ENCODE measurements at regions not wholly inside any gene's neighbourhood (a gene's known extent, or its start where the extent isn't known, plus 50 kb on each side); places are given as distances from the start of the nearest gene placed in this dataset.

DNA sequence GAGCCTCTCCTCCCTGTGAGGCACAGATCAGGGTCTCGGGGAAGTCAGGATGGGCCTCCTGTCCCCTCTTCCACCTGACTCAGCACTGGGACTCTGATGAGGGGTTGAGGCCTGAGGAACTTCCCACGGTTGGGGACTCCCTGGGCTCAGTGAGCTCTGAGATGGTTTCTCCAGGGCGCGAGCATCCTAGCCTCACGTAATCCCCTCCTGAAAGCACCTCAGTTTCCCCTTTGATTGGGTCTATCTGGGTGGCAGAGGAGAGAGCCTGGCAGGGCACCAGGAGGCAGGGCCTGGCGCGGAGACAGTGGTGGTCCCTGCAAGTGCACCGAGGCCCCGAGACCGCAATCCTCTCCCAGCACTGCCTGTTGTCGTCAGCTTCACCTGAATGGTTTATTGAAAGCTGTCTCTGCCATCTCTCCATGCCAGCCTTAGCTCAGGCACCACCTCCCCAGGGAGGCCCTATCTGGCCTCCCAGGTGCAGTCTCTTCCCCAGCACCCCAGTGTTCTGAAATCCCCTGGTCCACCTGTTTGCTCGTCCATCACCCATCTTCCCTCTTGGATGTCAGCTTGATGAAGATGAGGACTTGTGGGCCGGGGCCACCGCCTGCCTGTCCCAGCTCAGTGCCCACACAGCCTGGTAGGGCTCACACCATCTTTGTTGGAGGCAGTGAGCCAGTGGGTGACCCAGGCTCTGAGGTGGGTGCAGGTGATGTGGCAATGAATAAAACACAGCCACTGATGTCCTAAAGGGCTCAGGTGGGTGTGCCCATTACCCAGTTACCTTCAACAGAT lies 52.2 kb upstream of the PCSK6 start:
- no peak overlapping the region for H3K4me3 Mint-ChIP-seq
- no peaks in the 10 kb centered on the region for H3K27me3 Mint-ChIP-seq (ENCODE audit: low read depth)
- DNase-seq (ENCODE audit: low spot score) (no peak), ATAC-seq (no peak)
- no peaks in the 10 kb centered on the region for H3K9me3 Mint-ChIP-seq
- H3K27ac Mint-ChIP-seq = no peak overlapping the region
- ChIA-PET POLR2A (no interaction called here), CTCF (interaction anchor here (0.5 kb wide), 1 partner anchor 253 kb away, joined by 3 read pairs; no protein-coding TSS in a partner anchor)
- no peaks in the 10 kb centered on the region for H3K36me3 Mint-ChIP-seq
- H3K4me1 Mint-ChIP-seq = no peaks in the 10 kb centered on the region
- TF ChIP-seq, protein P1, sequence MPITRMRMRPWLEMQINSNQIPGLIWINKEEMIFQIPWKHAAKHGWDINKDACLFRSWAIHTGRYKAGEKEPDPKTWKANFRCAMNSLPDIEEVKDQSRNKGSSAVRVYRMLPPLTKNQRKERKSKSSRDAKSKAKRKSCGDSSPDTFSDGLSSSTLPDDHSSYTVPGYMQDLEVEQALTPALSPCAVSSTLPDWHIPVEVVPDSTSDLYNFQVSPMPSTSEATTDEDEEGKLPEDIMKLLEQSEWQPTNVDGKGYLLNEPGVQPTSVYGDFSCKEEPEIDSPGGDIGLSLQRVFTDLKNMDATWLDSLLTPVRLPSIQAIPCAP (CRISPR knock-in tag; IDR thresholded peaks at IDR 0.05) = no peak
- TF ChIP-seq SMAD3 (CRISPR knock-in tag; IDR thresholded peaks at IDR 0.05; ENCODE audit: borderline replicate concordance) = no peak
- TF ChIP-seq ATF6 (CRISPR knock-in tag; IDR thresholded peaks at IDR 0.05) = no peak
- TF ChIP-seq E2F5 (CRISPR knock-in tag; IDR thresholded peaks at IDR 0.05) = no peak
- TF ChIP-seq SP1 (CRISPR knock-in tag; conservative IDR thresholded peaks at IDR 0.05) = no peak
- TF ChIP-seq, protein P2, sequence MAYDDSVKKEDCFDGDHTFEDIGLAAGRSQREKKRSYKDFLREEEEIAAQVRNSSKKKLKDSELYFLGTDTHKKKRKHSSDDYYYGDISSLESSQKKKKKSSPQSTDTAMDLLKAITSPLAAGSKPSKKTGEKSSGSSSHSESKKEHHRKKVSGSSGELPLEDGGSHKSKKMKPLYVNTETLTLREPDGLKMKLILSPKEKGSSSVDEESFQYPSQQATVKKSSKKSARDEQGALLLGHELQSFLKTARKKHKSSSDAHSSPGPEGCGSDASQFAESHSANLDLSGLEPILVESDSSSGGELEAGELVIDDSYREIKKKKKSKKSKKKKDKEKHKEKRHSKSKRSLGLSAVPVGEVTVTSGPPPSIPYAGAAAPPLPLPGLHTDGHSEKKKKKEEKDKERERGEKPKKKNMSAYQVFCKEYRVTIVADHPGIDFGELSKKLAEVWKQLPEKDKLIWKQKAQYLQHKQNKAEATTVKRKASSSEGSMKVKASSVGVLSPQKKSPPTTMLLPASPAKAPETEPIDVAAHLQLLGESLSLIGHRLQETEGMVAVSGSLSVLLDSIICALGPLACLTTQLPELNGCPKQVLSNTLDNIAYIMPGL (CRISPR knock-in tag; IDR thresholded peaks at IDR 0.05) = no peak
- no peak for TF ChIP-seq ELF4 (CRISPR knock-in tag; IDR thresholded peaks at IDR 0.05; ENCODE audit: low read depth)
- TF ChIP-seq RORB (CRISPR knock-in tag; IDR thresholded peaks at IDR 0.05) = no peak
- TF ChIP-seq HMGA2 (CRISPR knock-in tag; IDR thresholded peaks at IDR 0.05) = no peak
- no peak for TF ChIP-seq ATF3 (CRISPR knock-in tag; conservative IDR thresholded peaks at IDR 0.05)
- no peak for TF ChIP-seq SOX15 (CRISPR knock-in tag; IDR thresholded peaks at IDR 0.05)
- TF ChIP-seq NFE2L1 (CRISPR knock-in tag; IDR thresholded peaks at IDR 0.05) = no peak
- TF ChIP-seq TEAD1 (CRISPR knock-in tag; IDR thresholded peaks at IDR 0.05) = no peak
- TF ChIP-seq, protein P3, sequence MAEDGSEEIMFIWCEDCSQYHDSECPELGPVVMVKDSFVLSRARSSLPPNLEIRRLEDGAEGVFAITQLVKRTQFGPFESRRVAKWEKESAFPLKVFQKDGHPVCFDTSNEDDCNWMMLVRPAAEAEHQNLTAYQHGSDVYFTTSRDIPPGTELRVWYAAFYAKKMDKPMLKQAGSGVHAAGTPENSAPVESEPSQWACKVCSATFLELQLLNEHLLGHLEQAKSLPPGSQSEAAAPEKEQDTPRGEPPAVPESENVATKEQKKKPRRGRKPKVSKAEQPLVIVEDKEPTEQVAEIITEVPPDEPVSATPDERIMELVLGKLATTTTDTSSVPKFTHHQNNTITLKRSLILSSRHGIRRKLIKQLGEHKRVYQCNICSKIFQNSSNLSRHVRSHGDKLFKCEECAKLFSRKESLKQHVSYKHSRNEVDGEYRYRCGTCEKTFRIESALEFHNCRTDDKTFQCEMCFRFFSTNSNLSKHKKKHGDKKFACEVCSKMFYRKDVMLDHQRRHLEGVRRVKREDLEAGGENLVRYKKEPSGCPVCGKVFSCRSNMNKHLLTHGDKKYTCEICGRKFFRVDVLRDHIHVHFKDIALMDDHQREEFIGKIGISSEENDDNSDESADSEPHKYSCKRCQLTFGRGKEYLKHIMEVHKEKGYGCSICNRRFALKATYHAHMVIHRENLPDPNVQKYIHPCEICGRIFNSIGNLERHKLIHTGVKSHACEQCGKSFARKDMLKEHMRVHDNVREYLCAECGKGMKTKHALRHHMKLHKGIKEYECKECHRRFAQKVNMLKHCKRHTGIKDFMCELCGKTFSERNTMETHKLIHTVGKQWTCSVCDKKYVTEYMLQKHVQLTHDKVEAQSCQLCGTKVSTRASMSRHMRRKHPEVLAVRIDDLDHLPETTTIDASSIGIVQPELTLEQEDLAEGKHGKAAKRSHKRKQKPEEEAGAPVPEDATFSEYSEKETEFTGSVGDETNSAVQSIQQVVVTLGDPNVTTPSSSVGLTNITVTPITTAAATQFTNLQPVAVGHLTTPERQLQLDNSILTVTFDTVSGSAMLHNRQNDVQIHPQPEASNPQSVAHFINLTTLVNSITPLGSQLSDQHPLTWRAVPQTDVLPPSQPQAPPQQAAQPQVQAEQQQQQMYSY (CRISPR knock-in tag; IDR thresholded peaks at IDR 0.05) = no peak

DNA sequence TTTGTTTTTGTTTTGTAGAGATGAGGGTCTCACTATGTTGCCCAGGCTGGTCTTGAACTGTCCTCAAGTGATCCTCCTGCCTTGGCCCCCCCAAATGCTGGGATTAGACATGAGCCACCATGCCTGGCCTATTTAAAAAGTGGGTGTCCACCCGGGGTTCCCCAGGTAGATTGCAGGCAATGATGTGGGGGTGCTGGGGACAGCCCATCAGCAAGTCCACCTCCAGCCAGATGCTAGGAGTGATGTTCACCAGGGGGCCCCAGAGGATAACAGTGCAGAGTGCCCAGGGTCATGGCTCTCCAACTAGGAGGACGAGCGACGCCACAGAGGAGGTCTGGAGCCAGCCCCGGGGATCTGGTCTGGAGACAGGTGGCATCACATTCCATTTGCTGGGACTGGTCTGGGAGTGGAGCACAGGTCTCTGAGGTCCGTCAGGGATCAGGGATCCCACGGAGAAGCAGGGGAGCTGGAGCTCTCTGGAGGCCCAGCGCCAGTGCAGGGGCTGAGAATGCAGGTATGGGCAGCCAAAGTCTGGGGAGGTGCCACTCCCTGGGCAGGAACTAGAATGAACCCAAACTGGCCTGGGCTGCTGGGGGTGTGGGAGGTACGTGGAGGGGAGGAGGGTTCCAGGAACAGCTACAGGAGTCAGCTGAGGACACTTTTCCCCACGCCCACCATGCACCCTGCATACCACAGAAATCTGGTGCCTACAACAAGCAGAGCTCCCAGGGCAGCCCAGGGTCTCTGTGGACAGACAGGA lies 51.2 kb upstream of the PCSK6 start:
- DNase-seq (ENCODE audit: low spot score) (no peak), ATAC-seq (no peak)
- no peak overlapping the region for H3K27ac Mint-ChIP-seq
- no peaks in the 10 kb centered on the region for H3K36me3 Mint-ChIP-seq
- no peaks in the 10 kb centered on the region for H3K4me1 Mint-ChIP-seq
- POLR2A ChIA-PET = no interaction called here
- CTCF ChIA-PET = no interaction called here
- H3K27me3 Mint-ChIP-seq (ENCODE audit: low read depth) = no peaks in the 10 kb centered on the region; the same call in 1 of the 2 replicates
- TF ChIP-seq KAT7 (CRISPR knock-in tag; IDR thresholded peaks at IDR 0.05; ENCODE audit: borderline replicate concordance) (no peak), OVOL2 (CRISPR knock-in tag; IDR thresholded peaks at IDR 0.05; ENCODE audit: borderline replicate concordance) (no peak), PREB (CRISPR knock-in tag; IDR thresholded peaks at IDR 0.05; ENCODE audit: borderline replicate concordance) (no peak), ZNF423 (CRISPR knock-in tag; IDR thresholded peaks at IDR 0.05) (no peak), GABPB1 (CRISPR knock-in tag; IDR thresholded peaks at IDR 0.05) (0 out of 2 replicates have a peak, but pooled peaks have one; percentile 12), CREB1 (CRISPR knock-in tag; IDR thresholded peaks at IDR 0.05) (no peak)
- TF ChIP-seq, protein P4, sequence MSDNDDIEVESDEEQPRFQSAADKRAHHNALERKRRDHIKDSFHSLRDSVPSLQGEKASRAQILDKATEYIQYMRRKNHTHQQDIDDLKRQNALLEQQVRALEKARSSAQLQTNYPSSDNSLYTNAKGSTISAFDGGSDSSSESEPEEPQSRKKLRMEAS (CRISPR knock-in tag; IDR thresholded peaks at IDR 0.05) = no peak
- no peak overlapping the region for H3K4me3 Mint-ChIP-seq
- no peaks in the 10 kb centered on the region for H3K9me3 Mint-ChIP-seq
